ENCODE measurements at regions not wholly inside any gene's neighbourhood (a gene's known extent, or its start where the extent isn't known, plus 50 kb on each side); places are given as distances from the start of the nearest gene placed in this dataset.

GRCh38 chr15:92745845-92746271, 90.3 kb upstream of the FAM174B start:
- TF ChIP-seq MYNN (CRISPR knock-in tag; IDR thresholded peaks at IDR 0.05; ENCODE audit: low read depth) (no peak), ZNF251 (CRISPR knock-in tag; IDR thresholded peaks at IDR 0.05) (no peak), SP2 (CRISPR knock-in tag; IDR thresholded peaks at IDR 0.05) (no peak), ZNF335 (CRISPR knock-in tag; IDR thresholded peaks at IDR 0.05) (no peak), SP1 (IDR thresholded peaks at IDR 0.05) (no peak), SP1 (CRISPR knock-in tag; IDR thresholded peaks at IDR 0.05) (no peak), CTCF (CRISPR knock-in tag; IDR thresholded peaks at IDR 0.05) (no peak), SUZ12 (IDR thresholded peaks at IDR 0.05; ENCODE audit: low read depth, low read length) (no peak), SRSF4 (IDR thresholded peaks at IDR 0.05; ENCODE audit: low read depth, low read length, poor library complexity, severe bottlenecking) (no peak), HNRNPH1 (optimal IDR thresholded peaks at IDR 0.05; ENCODE audit: low read depth, low read length) (no peak), ATRX (CRISPR knock-in tag; IDR thresholded peaks at IDR 0.05; ENCODE audit: borderline replicate concordance) (no peak), POLR2A (IDR thresholded peaks at IDR 0.05; ENCODE audit: insufficient read depth in 1 of 2, low read depth in 2 of 2, low read length in 2 of 2) (no peak), ADNP (CRISPR knock-in tag; IDR thresholded peaks at IDR 0.05) (no peak), THAP7 (CRISPR knock-in tag; IDR thresholded peaks at IDR 0.05) (no peak)
